PC-9 (cell line): ENCODE measurements at regions not wholly inside any gene's neighbourhood (a gene's known extent, or its start where the extent isn't known, plus 50 kb on each side); places are given as distances from the start of the nearest gene placed in this dataset.

Experiments used
- CTCF ChIP-seq: fragments of 200-600 bp; sonication (generic); conservative IDR thresholded peaks from 2 replicates; pipeline ENCODE4 v1.6.1; 2017; ENCODE audit warnings: mixed run types, antibody characterized with exemption, mild to moderate bottlenecking, moderate library complexity
- EZH2 ChIP-seq: fragments of 200-600 bp; sonication (generic); IDR thresholded peaks from 2 replicates; pipeline ENCODE4 v1.8.0; 2017; ENCODE audit warnings: antibody characterized with exemption, low read depth

- TF ChIP-seq EZH2 (no peak), CTCF (peak; percentile 83)
Observed at GRCh38 chr16:7025616-7026190, 306.9 kb upstream of the RBFOX1 start.
